Activated T-cell treated with anti-CD3 and anti-CD28 coated beads for 1 hour (primary cell): ENCODE measurements at regions not wholly inside any gene's neighbourhood (a gene's known extent, or its start where the extent isn't known, plus 50 kb on each side); places are given as distances from the start of the nearest gene placed in this dataset.
"Not testable (repeated sequence)": the region's sequence is repeated elsewhere in the genome, so short reads cannot be mapped to it uniquely, and the experiment has no call there.

Source experiments
- DNase-seq: peaks from one replicate; pipeline ENCODE4 v3.0.0-alpha.2; 2020; ENCODE audit warnings: low read depth

DNA sequence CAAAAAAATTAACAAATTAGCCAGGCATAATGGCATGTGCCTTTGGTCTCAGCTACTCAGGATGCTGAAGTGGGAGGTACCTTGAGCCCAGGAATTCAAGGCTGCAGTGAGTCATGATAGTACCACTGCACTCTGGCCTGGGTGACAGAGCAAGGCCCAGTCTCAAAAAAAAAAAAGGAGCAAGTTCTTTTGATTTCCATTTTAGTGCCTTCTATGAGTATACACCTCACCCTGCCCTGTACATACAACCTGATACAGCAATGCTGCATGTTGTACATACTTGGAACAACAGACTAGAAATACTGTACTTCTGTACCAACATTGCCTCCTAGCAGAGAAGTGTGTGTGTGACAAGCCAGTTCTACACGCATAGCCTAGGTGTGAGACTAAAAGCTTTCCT is 97.3 kb upstream of the CARMIL1 start:
- DNase-seq, result no peak

- no peak for DNase-seq
These were observed 92.3 kb upstream of the CARMIL1 start for GRCh38 chr6:25186919-25187318.

GRCh38 chr6:25188232-25188631 is 90.9 kb upstream of the CARMIL1 start:
- no peak for DNase-seq

DNA sequence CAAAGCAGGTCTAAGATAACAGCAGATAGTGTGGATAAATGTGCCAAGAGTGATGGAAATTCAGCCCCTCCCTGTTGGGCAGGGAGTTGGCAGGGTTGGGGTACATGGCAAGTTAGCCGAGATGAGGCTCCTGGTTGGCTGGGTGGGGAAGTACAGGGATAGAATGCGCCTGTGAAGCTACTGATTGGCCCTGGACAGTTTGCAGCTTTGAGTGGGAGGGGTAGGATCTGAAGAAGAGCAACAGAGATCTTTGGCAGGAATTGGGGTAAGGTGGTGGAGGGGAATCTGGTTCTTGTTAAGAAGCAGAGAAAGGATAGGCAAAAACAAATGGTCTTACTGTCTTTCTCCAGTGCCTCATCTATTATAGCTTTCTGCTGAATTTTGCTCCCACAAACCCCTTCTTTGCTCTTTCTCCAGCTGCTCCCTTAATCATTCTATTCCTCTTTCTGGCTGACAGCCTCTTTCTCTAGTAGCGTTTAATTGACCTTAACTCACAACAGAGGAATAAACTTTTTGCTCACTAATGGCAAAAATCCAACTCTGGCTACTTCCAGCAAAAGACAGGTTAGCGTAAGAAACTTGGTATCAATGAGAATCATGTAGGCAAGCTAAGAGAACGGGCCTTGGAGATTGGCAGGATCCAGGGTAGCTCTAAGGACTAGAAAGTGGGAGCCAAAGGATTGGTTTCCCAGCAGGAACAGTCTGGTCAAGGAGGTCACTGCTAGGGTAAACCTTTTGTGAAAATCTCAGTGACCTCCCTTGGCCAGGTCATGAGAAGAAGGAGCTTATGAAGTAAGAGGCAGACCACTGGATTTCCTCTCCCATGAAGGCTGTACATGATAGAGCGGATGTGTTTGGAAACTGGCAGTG is 86.3 kb upstream of the CARMIL1 start:
- no peak for DNase-seq

DNA sequence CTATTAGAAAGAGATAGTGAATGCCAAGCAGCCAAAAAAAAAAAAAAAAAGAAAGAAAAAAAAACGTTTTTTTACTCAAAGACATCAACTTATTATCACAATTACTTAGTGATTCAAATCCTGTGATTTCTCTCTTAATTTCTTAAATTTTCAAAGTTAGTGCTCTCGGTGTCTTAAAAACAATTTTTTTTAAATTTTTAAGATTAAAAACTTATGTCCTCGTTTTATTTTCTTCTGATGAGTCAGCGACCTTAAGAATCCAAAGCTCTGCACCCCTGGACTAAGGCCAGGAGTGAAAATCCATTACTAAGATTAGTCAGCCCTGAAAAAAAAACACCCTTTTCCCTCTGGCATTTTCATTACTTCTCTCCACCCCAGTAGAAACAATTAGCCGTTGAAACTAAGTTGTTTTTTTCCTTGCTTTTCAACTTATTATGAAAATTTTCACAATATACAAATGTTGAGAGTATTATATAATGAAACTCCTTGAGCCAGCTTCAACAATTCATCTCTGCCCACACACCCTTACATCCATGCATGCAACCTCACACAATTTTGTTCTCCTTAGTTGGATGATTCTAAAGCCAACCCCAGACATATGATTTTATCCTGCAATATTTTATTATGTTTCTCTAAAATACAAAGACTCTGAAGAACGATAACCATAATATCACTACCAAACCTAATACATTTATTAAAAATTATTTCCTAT is 85.6 kb upstream of the CARMIL1 start:
- no peak for DNase-seq

DNA sequence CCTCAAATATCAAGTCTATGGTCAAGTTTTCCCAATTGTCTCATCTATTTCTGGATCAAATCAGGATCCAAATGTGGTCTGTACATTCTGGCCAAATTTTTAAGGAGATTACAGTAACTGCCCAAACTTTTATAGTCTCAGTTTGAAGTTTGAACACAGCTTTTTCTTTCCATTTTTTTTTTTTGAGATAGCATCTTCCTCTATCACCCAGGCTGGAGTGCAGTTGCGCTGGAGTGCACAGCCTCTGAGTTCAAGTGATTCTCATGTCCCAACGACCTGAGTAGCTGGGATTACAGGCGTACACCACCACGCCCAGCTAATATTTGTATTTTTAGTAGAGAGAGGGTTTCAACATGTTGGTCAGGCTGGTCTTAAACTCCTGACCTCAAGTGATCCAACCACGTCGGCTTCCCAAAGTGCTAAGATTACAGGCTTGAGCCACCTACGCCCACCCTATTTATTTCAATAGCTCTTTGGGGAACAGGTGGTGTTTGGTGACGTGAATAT is 84.9 kb upstream of the CARMIL1 start:
- DNase-seq, result no peak

DNA sequence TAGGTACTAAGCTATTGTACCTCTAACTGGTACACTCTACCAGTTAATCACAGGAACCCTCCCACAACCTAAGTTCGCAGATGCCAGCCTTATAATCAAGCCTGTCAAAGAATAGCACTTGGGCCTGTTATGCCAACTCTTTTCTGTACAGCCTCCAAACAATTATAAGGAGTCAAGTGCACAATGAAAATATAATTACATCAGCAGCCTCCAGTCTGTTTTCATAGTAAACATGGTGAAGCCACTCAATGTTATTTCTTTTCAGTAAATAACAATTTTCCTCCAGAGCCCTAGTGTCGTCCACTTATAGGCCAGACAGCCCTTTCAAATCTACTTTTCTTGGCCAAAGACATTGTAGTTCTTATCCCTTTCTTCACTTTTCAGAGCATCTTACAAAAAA is 82.7 kb upstream of the CARMIL1 start:
- no peak for DNase-seq

- no peak for DNase-seq
These were observed 82.1 kb upstream of the CARMIL1 start for GRCh38 chr6:25197111-25197510.

DNA sequence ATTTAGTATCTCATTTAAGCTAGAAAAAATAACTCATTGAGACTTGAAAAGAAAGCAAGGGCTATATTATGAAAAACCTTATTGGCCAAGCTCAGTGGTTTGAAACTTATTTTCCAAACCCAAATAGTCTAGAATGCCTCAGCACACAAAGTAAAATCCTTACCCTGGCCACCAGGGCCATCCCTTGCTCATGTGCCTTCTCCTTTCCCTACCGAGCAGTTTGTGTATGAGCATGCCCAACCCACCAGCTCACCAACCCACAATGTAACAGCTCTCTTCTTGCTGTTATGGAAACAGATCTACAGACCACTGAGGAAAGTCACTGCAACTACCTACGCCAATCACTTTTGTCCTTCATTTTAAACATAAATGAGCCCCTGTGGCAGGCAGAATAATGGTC is 79.6 kb upstream of the CARMIL1 start:
- no peak for DNase-seq

- no peak for DNase-seq
These were observed 76.7 kb upstream of the CARMIL1 start for GRCh38 chr6:25202504-25202903.

DNA sequence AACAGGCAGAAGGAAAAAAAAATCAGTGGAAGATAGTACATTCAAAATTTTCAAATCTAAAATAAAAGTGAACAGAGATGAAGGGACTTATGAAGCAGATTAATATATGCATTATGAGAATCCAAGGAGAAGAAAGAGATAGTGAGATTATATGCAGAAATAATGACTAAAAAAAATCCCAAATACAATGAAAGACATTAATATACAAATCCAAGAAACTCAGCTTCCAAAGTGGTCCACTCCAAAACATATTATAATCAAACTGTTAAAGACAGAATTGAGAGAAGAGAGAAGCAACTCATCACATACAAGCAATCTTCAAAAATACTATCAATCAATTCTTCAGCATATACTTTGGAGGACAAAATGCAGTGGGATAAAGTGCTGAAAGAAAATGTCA is 73.5 kb upstream of the CARMIL1 start:
- DNase-seq, result no peak

GRCh38 chr6:25207453-25208155 is 71.6 kb upstream of the CARMIL1 start:
- DNase-seq, result not testable (repeated sequence)

GRCh38 chr6:25215881-25216280 is 63.3 kb upstream of the CARMIL1 start:
- DNase-seq, result no peak

DNA sequence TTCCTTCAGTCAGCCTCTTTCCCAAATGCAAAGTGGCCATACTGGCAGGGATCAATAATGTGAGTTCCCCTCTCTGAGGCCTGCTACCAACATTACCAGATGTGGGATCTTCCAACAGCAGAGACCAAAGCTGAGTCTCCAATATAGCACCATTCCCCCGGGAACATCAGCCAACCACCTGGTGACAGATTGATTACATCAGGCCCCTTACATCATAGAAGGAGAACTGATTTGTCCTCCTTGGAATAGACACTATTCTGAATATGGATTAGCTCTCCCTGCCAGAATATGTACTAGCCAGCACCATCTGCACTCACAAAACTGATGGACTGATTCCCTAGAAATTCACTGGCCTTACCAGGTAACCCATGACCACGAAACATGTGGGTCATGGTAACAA is 61.9 kb upstream of the CARMIL1 start:
- DNase-seq, result no peak

GRCh38 chr6:25217829-25218228 is 61.3 kb upstream of the CARMIL1 start:
- no peak for DNase-seq

DNA sequence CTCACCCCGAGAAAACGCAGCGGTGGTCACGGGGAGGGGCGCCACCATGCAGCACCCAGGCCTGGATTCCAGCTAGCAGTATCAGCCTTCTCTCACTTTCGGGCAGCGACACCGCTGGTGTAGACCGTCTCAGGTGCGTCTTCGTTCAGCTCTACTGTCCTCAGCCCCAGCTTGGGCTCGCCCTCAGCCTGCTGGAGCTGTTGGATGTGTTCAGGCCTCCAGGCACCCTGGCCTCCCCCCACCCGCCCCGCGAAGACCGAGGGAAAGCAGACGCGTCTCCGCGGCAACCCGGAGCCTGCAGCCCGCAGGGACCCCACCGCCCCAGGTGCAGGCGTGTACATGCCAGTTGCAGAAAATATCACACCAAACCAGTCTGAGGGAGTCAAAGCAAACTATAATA is 60.8 kb upstream of the CARMIL1 start:
- DNase-seq, result no peak

DNA sequence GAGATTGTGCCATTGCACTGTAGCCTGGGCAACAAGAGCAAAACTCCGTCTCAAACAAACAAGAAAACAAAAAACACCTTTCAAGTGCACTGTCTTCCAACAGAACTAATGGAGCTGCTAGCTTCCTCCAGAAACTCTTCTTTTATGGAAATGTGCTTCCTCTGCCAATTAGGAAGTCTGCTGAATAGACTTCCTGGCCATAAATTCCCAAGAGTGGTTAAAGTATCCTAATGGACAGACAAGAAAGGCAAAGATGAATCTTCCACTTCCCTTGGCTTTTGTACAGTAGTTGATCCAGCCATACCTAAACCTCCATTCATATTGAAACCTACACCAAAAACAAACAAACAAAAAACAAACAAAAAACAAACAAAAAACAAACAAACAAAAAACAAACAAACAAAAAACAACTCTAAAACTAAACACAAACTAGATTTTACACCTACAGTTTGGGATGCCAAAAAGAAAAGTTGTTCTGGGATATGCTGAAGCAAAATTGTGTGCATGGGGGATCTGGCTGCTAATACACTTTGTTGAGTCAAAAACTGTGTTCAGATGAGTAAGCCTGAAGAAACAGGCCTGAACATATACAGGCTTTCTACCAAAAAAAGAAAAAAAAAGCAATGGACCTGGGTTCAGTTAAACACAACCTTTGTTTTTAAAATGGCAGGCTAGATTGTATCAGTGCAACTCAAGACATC is 59.8 kb upstream of the CARMIL1 start:
- DNase-seq, result no peak

DNA sequence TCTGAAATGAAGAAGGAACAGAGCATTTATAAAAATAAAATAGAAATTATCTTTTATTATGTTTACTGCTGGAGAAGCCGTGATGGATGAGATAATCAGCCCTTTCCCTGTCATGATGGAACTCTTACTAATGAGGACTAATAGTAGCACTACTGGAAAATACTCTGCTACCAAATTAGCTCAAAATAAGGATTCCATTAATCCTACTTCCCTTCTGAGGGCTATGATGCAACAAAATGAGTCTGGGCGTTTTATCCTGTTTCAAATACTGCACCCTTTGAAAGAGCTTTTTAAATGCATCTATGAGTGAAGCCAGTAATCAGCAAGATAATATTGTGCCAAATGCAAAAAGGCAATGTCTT is 59.3 kb upstream of the CARMIL1 start:
- no peak for DNase-seq

- DNase-seq, result no peak
These were observed 58.3 kb upstream of the CARMIL1 start for GRCh38 chr6:25220857-25221256.

- DNase-seq, result no peak
These were observed 57.0 kb upstream of the CARMIL1 start for GRCh38 chr6:25222006-25222678.

GRCh38 chr6:25223490-25223991 is 55.6 kb upstream of the CARMIL1 start:
- DNase-seq, result peak; percentile 65
